BLaER1 (cell line): ENCODE measurements at regions not wholly inside any gene's neighbourhood (a gene's known extent, or its start where the extent isn't known, plus 50 kb on each side); places are given as distances from the start of the nearest gene placed in this dataset.

Experiments used
- H3K27ac ChIP-seq: shearing (Covaris generic); formaldehyde crosslinking; 2 replicates; pipeline ENCODE4 v1.8.1; 2022
- H3K27me3 ChIP-seq: shearing (Covaris generic); formaldehyde crosslinking; 2 replicates; pipeline ENCODE4 v1.8.1; 2022
- H3K36me3 ChIP-seq: shearing (Covaris generic); formaldehyde crosslinking; 2 replicates; pipeline ENCODE4 v1.8.1; 2022
- H3K4me1 ChIP-seq: shearing (Covaris generic); formaldehyde crosslinking; 2 replicates; pipeline ENCODE4 v1.8.1; 2022
- H3K4me2 ChIP-seq: shearing (Covaris generic); formaldehyde crosslinking; 2 replicates; pipeline ENCODE4 v1.8.1; 2022
- H3K4me3 ChIP-seq: shearing (Covaris generic); formaldehyde crosslinking; 2 replicates; pipeline ENCODE4 v1.8.1; 2022
- H3K9ac ChIP-seq: shearing (Covaris generic); formaldehyde crosslinking; 2 replicates; pipeline ENCODE4 v1.8.1; 2022
- H3K9me3 ChIP-seq: shearing (Covaris generic); formaldehyde crosslinking; 2 replicates; pipeline ENCODE4 v1.8.1; 2022
- H4K20me1 ChIP-seq: shearing (Covaris generic); formaldehyde crosslinking; 2 replicates; pipeline ENCODE4 v1.8.1; 2022
- Cebpa-rat ChIP-seq: shearing (Covaris generic); IDR thresholded peaks from 2 replicates; pipeline ENCODE4 v1.8.1; 2022

- H3K27ac ChIP-seq = no peak overlapping the region
- H3K9me3 ChIP-seq = no peaks in the 10 kb centered on the region
- H4K20me1 ChIP-seq = no peaks in the 10 kb centered on the region
- no peak for TF ChIP-seq Cebpa-rat
- H3K4me2 ChIP-seq = no peak overlapping the region
- H3K27me3 ChIP-seq = no peaks in the 10 kb centered on the region
- H3K36me3 ChIP-seq = no peaks in the 10 kb centered on the region
- H3K4me3 ChIP-seq = no peak overlapping the region
- H3K9ac ChIP-seq = no peak overlapping the region
- no peaks in the 10 kb centered on the region for H3K4me1 ChIP-seq
Measured at GRCh38 chr5:6321078-6321477, 57.3 kb downstream of the MED10 start.

GRCh38 chr5:6319116-6319515, 59.2 kb downstream of the MED10 start:
- no peak for TF ChIP-seq Cebpa-rat
- Histone ChIP-seq H3K27me3 (no peaks in the 10 kb centered on the region), H3K4me1 (no peaks in the 10 kb centered on the region), H3K4me2 (no peak overlapping the region), H3K9me3 (no peaks in the 10 kb centered on the region), H3K9ac (no peak overlapping the region), H3K4me3 (no peak overlapping the region), H4K20me1 (no peaks in the 10 kb centered on the region), H3K36me3 (no peaks in the 10 kb centered on the region), H3K27ac (no peak overlapping the region)

GRCh38 chr5:6317116-6317798, 61.1 kb downstream of the MED10 start:
- Histone ChIP-seq H3K27me3 (no peaks in the 10 kb centered on the region), H4K20me1 (no peaks in the 10 kb centered on the region), H3K4me1 (no peaks in the 10 kb centered on the region), H3K9ac (no peak overlapping the region), H3K4me2 (no peak overlapping the region), H3K27ac (no peak overlapping the region), H3K36me3 (no peaks in the 10 kb centered on the region), H3K4me3 (no peak overlapping the region), H3K9me3 (no peaks in the 10 kb centered on the region)
- TF ChIP-seq Cebpa-rat = no peak

GRCh38 chr5:6315580-6315979, 62.8 kb downstream of the MED10 start:
- H3K36me3 ChIP-seq = no peaks in the 10 kb centered on the region
- H3K4me3 ChIP-seq = no peak overlapping the region
- no peak overlapping the region for H3K9ac ChIP-seq
- no peaks in the 10 kb centered on the region for H4K20me1 ChIP-seq
- H3K9me3 ChIP-seq = no peaks in the 10 kb centered on the region
- TF ChIP-seq Cebpa-rat = no peak
- H3K4me2 ChIP-seq = no peak overlapping the region
- no peaks in the 10 kb centered on the region for H3K27me3 ChIP-seq
- no peaks in the 10 kb centered on the region for H3K4me1 ChIP-seq
- H3K27ac ChIP-seq = no peak overlapping the region

GRCh38 chr5:6311568-6312501, 66.5 kb downstream of the MED10 start:
- Histone ChIP-seq H3K36me3 (no peaks in the 10 kb centered on the region), H3K9ac (no peak overlapping the region), H3K4me1 (no peaks in the 10 kb centered on the region), H3K27me3 (no peaks in the 10 kb centered on the region), H4K20me1 (no peaks in the 10 kb centered on the region), H3K4me2 (no peak overlapping the region), H3K9me3 (no peaks in the 10 kb centered on the region), H3K27ac (no peak overlapping the region), H3K4me3 (no peak overlapping the region)
- no peak for TF ChIP-seq Cebpa-rat

GRCh38 chr5:6309949-6310348, 68.4 kb downstream of the MED10 start:
- H4K20me1 ChIP-seq = no peaks in the 10 kb centered on the region
- no peak for TF ChIP-seq Cebpa-rat
- no peaks in the 10 kb centered on the region for H3K36me3 ChIP-seq
- no peak overlapping the region for H3K4me3 ChIP-seq
- no peaks in the 10 kb centered on the region for H3K4me1 ChIP-seq
- no peaks in the 10 kb centered on the region for H3K9me3 ChIP-seq
- H3K27me3 ChIP-seq = no peaks in the 10 kb centered on the region
- no peak overlapping the region for H3K4me2 ChIP-seq
- H3K27ac ChIP-seq = no peak overlapping the region
- no peak overlapping the region for H3K9ac ChIP-seq

- Histone ChIP-seq H3K27ac (no peak overlapping the region), H3K27me3 (no peaks in the 10 kb centered on the region), H3K4me2 (no peak overlapping the region), H3K9me3 (no peaks in the 10 kb centered on the region), H4K20me1 (no peaks in the 10 kb centered on the region), H3K9ac (no peak overlapping the region), H3K4me3 (no peak overlapping the region), H3K36me3 (no peaks in the 10 kb centered on the region), H3K4me1 (no peaks in the 10 kb centered on the region)
- no peak for TF ChIP-seq Cebpa-rat
Measured at GRCh38 chr5:6308683-6309082, 69.7 kb downstream of the MED10 start.

- Histone ChIP-seq H3K4me3 (no peak overlapping the region), H3K27me3 (no peaks in the 10 kb centered on the region), H3K9me3 (no peaks in the 10 kb centered on the region), H3K9ac (no peak overlapping the region), H4K20me1 (no peaks in the 10 kb centered on the region), H3K4me2 (no peak overlapping the region), H3K36me3 (no peaks in the 10 kb centered on the region), H3K4me1 (no peaks in the 10 kb centered on the region), H3K27ac (no peak overlapping the region)
- TF ChIP-seq Cebpa-rat = no peak
Measured at GRCh38 chr5:6307304-6307703, 71.0 kb downstream of the MED10 start.

- Histone ChIP-seq H3K9ac (no peak overlapping the region), H3K27ac (no peak overlapping the region), H3K36me3 (no peaks in the 10 kb centered on the region), H3K4me3 (no peak overlapping the region), H3K4me2 (no peak overlapping the region), H4K20me1 (no peaks in the 10 kb centered on the region), H3K4me1 (no peaks in the 10 kb centered on the region), H3K9me3 (no peaks in the 10 kb centered on the region), H3K27me3 (no peaks in the 10 kb centered on the region)
- TF ChIP-seq Cebpa-rat = no peak
Measured at GRCh38 chr5:6305853-6306252, 72.5 kb downstream of the MED10 start.

- no peaks in the 10 kb centered on the region for H3K36me3 ChIP-seq
- H3K4me2 ChIP-seq = no peak overlapping the region
- no peaks in the 10 kb centered on the region for H3K4me1 ChIP-seq
- no peaks in the 10 kb centered on the region for H4K20me1 ChIP-seq
- H3K9ac ChIP-seq = no peak overlapping the region
- H3K27me3 ChIP-seq = no peaks in the 10 kb centered on the region
- no peak overlapping the region for H3K4me3 ChIP-seq
- H3K27ac ChIP-seq = no peak overlapping the region
- TF ChIP-seq Cebpa-rat = no peak
- H3K9me3 ChIP-seq = no peaks in the 10 kb centered on the region
Measured at GRCh38 chr5:6302684-6303083, 75.7 kb downstream of the MED10 start.
